ENCODE measurements at regions not wholly inside any gene's neighbourhood (a gene's known extent, or its start where the extent isn't known, plus 50 kb on each side); places are given as distances from the start of the nearest gene placed in this dataset.

- TF ChIP-seq ZNF274 (IDR thresholded peaks at IDR 0.05; ENCODE audit: low read depth, low read length) (no peak), SUZ12 (IDR thresholded peaks at IDR 0.05; ENCODE audit: extremely low read depth, insufficient read depth, insufficient read length) (no peak), YY1 (IDR thresholded peaks at IDR 0.05; ENCODE audit: insufficient read depth, insufficient read length) (no peak)
Measured at GRCh38 chr12:25715102-25715501, 162.0 kb upstream of the LMNTD1 start.
